OCI-LY1 (cell line): ENCODE measurements at regions not wholly inside any gene's neighbourhood (a gene's known extent, or its start where the extent isn't known, plus 50 kb on each side); places are given as distances from the start of the nearest gene placed in this dataset.

Source experiments
- CTCF ChIP-seq: fragments of 200-600 bp; sonication (generic), shearing (Covaris generic); IDR thresholded peaks from 2 replicates; pipeline ENCODE4 v1.5.1; 2017; ENCODE audit warnings: mild to moderate bottlenecking, antibody characterized with exemption, low read length, moderate library complexity, mixed read lengths
- EZH2 ChIP-seq: fragments of 200-600 bp; sonication (generic), shearing (Covaris generic); IDR thresholded peaks from 2 replicates; pipeline ENCODE4 v1.8.0; 2017; ENCODE audit warnings: borderline replicate concordance, mixed run types, mild to moderate bottlenecking, antibody characterized with exemption, low read length, moderate library complexity, mixed read lengths

GRCh38 chr2:12855508-12855907, 138.8 kb downstream of the TRIB2 start:
- TF ChIP-seq CTCF (no peak), EZH2 (no peak)
